Esophagus squamous epithelium (tissue), 4 donors: ENCODE measurements at regions not wholly inside any gene's neighbourhood (a gene's known extent, or its start where the extent isn't known, plus 50 kb on each side); places are given as distances from the start of the nearest gene placed in this dataset.

Experiments used
- POLR2A ChIP-seq, 4 donors: fragments of 450-650 bp; IDR thresholded peaks; one replicate each; pipeline ENCODE4 v1.6.1; 2017; ENCODE audit warnings: antibody characterized with exemption in 4 of 4, mild to moderate bottlenecking in 4 of 4, moderate library complexity in 3 of 4
- TF ChIP-seq, protein P1 (sequence below), 6 experiments: fragments of 450-650 bp in 4 of 6; fragments of 200-600 bp in 2 of 6; sonication (generic) in 2 of 6; IDR thresholded peaks; one replicate each; pipeline ENCODE4 v1.5.1; 2016 to 2019; ENCODE audit warnings: antibody characterized with exemption in 6 of 6, mild to moderate bottlenecking in 4 of 6, moderate library complexity in 4 of 6

DNA sequence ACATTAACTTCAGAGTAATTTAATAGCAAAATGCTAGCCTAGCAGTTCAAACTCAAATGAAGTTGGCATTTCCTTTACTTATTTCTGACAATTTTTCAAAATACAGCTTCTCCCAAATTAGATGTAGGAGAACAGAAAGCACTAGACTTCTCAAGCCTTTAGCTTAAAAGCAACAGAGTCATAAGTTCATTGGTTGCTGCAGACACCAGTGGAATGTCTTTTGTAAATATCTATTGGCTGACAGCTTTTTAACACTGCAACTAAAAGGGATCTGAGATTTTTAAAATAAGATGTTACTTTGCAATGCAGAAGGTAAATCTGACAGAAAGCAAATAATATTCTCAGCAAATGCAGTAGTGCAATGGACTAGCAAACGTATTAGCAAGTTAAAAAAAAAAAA lies 259.3 kb downstream of the TBL1XR1 start:
- TF ChIP-seq, protein P1, sequence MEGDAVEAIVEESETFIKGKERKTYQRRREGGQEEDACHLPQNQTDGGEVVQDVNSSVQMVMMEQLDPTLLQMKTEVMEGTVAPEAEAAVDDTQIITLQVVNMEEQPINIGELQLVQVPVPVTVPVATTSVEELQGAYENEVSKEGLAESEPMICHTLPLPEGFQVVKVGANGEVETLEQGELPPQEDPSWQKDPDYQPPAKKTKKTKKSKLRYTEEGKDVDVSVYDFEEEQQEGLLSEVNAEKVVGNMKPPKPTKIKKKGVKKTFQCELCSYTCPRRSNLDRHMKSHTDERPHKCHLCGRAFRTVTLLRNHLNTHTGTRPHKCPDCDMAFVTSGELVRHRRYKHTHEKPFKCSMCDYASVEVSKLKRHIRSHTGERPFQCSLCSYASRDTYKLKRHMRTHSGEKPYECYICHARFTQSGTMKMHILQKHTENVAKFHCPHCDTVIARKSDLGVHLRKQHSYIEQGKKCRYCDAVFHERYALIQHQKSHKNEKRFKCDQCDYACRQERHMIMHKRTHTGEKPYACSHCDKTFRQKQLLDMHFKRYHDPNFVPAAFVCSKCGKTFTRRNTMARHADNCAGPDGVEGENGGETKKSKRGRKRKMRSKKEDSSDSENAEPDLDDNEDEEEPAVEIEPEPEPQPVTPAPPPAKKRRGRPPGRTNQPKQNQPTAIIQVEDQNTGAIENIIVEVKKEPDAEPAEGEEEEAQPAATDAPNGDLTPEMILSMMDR (IDR thresholded peaks at IDR 0.05) = no peak
- no peak for TF ChIP-seq POLR2A (IDR thresholded peaks at IDR 0.05)
